Activated naive CD8-positive, alpha-beta T cell treated with anti-CD3 and anti-CD28 coated beads, Interleukin-2, amount 50 U/mL, for 24 hours (primary cell): ENCODE measurements at regions not wholly inside any gene's neighbourhood (a gene's known extent, or its start where the extent isn't known, plus 50 kb on each side); places are given as distances from the start of the nearest gene placed in this dataset.

Experiments used
- ATAC-seq: fragments of 150-1000 bp; cut with Tn5 transposase; one replicate; pipeline ENCODE4 v1.10.0; 2021
- DNase-seq: peaks from one replicate; pipeline ENCODE4 v3.0.0; 2021
- H3K27ac Mint-ChIP-seq: one replicate; pipeline ENCODE4 v1.8.0; 2021; ENCODE audit warnings: mild to moderate bottlenecking, mixed read lengths
- H3K27me3 Mint-ChIP-seq: one replicate; pipeline ENCODE4 v1.8.0; 2021; ENCODE audit warnings: mixed read lengths
- H3K36me3 Mint-ChIP-seq: one replicate; pipeline ENCODE4 v1.8.0; 2021; ENCODE audit warnings: low read depth, mixed read lengths
- H3K4me1 Mint-ChIP-seq: one replicate; pipeline ENCODE4 v1.8.0; 2021; ENCODE audit warnings: mixed read lengths
- H3K4me3 Mint-ChIP-seq: one replicate; pipeline ENCODE4 v1.8.0; 2021; ENCODE audit warnings: mild to moderate bottlenecking, moderate library complexity, mixed read lengths
- H3K9me3 Mint-ChIP-seq: one replicate; pipeline ENCODE4 v1.8.0; 2021; ENCODE audit warnings: mixed read lengths

DNA sequence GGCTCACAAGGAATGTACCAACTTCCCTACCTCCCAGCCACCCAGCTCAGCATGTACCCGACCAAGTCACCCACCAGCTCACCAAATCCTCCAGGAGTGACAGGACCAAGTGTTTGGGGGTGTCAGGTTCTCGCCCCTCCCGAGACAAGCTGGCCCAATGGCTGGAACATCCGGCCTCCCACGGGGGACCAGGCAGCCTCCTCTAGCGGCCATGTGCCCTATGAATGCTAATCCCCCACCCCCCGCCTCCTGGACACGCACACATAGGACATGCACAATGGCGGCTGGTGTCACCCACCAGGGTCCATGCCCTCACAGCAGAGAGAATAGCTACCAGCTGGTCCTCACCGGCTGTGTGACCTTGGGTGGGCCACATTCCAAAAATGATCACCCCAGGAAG lies 151.0 kb downstream of the MN1 start:
- DNase-seq = no peak
- Mint-ChIP-seq H3K36me3 (no peaks in the 10 kb centered on the region), H3K4me1 (no peaks in the 10 kb centered on the region), H3K27me3 (peaks cover 10% of the 10 kb centered on the region), H3K4me3 (no peak overlapping the region), H3K27ac (no peak overlapping the region), H3K9me3 (peaks cover 8% of the 10 kb centered on the region)
- ATAC-seq = no peak

DNA sequence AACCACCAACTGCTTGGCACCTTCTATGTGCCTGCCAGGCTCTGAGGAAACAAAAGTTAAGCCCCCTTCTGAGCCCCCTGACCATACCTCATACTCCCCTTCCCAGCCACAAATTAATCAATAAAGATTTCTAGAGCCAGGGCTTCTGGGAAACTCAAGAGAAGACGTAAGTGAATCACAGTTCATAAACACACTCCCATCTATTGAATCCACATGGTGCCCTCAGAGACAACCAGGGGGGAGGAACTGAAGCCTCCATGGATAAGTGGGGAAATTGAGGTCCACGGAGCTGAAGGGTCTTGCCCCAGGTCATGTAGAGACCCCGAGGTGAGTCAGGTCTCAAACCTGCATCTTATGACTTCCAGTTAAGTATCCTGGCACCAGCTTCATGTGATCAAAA lies 150.6 kb downstream of the MN1 start:
- Mint-ChIP-seq H3K36me3 (no peaks in the 10 kb centered on the region), H3K9me3 (peaks cover 12% of the 10 kb centered on the region), H3K27ac (no peak overlapping the region), H3K4me1 (no peaks in the 10 kb centered on the region), H3K4me3 (no peak overlapping the region), H3K27me3 (peaks cover 10% of the 10 kb centered on the region)
- ATAC-seq = no peak
- no peak for DNase-seq

GRCh38 chr22:27651486-27651885 lies 150.1 kb downstream of the MN1 start:
- Mint-ChIP-seq H3K27me3 (peaks cover 10% of the 10 kb centered on the region), H3K4me1 (no peaks in the 10 kb centered on the region), H3K4me3 (no peak overlapping the region), H3K27ac (no peak overlapping the region), H3K36me3 (no peaks in the 10 kb centered on the region), H3K9me3 (peaks cover 16% of the 10 kb centered on the region)
- DNase-seq = no peak
- no peak for ATAC-seq

GRCh38 chr22:27654546-27655445 lies 146.8 kb downstream of the MN1 start:
- Mint-ChIP-seq H3K27me3 (peaks cover 2% of the 10 kb centered on the region), H3K9me3 (peaks cover 21% of the 10 kb centered on the region), H3K27ac (no peak overlapping the region), H3K4me3 (no peak overlapping the region), H3K4me1 (no peaks in the 10 kb centered on the region), H3K36me3 (no peaks in the 10 kb centered on the region)
- no peak for DNase-seq
- no peak for ATAC-seq

- peaks cover 21% of the 10 kb centered on the region for H3K9me3 Mint-ChIP-seq
- H3K4me3 Mint-ChIP-seq = no peak overlapping the region
- no peak overlapping the region for H3K27ac Mint-ChIP-seq
- ATAC-seq (no peak), DNase-seq (no peak)
- no peaks in the 10 kb centered on the region for H3K36me3 Mint-ChIP-seq
- H3K27me3 Mint-ChIP-seq = peaks cover 2% of the 10 kb centered on the region
- H3K4me1 Mint-ChIP-seq = no peaks in the 10 kb centered on the region
These were observed 145.9 kb downstream of the MN1 start for GRCh38 chr22:27655582-27656185.

- H3K4me3 Mint-ChIP-seq = no peak overlapping the region
- no peaks in the 10 kb centered on the region for H3K36me3 Mint-ChIP-seq
- ATAC-seq (no peak), DNase-seq (no peak)
- H3K9me3 Mint-ChIP-seq = peaks cover 21% of the 10 kb centered on the region
- H3K27me3 Mint-ChIP-seq = no peaks in the 10 kb centered on the region
- no peak overlapping the region for H3K27ac Mint-ChIP-seq
- H3K4me1 Mint-ChIP-seq = no peaks in the 10 kb centered on the region
These were observed 144.6 kb downstream of the MN1 start for GRCh38 chr22:27656970-27657369.

DNA sequence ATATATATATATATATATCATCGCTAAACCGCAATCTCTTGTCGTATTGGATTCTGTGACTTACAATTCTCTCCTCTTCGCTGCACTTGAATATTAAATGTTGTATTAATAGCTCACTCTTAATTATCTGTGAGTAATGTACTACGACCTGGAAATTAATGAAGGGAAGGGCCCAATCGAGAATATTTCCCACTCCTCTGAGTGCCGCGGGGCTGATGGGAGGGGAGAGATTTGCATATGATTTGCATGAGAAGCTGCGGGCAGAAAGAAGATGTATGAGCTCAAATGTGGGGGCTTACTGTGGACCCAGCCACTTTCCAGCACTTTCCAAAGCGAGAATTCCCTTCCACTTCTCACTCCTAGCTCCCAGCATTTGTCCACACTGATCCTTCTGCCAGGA lies 141.2 kb downstream of the MN1 start:
- no peaks in the 10 kb centered on the region for H3K36me3 Mint-ChIP-seq
- no peak for ATAC-seq
- H3K4me3 Mint-ChIP-seq = no peak overlapping the region
- no peak for DNase-seq
- H3K4me1 Mint-ChIP-seq = no peaks in the 10 kb centered on the region
- no peak overlapping the region for H3K27ac Mint-ChIP-seq
- H3K9me3 Mint-ChIP-seq = peaks cover 16% of the 10 kb centered on the region
- H3K27me3 Mint-ChIP-seq = no peaks in the 10 kb centered on the region

GRCh38 chr22:27662359-27663301 lies 138.9 kb downstream of the MN1 start:
- DNase-seq = no peak
- Mint-ChIP-seq H3K36me3 (no peaks in the 10 kb centered on the region), H3K4me3 (no peak overlapping the region), H3K4me1 (no peaks in the 10 kb centered on the region), H3K27ac (no peak overlapping the region), H3K27me3 (no peaks in the 10 kb centered on the region), H3K9me3 (peaks cover 4% of the 10 kb centered on the region)
- no peak for ATAC-seq

GRCh38 chr22:27663812-27664211 lies 137.7 kb downstream of the MN1 start:
- peaks cover 1% of the 10 kb centered on the region for H3K27me3 Mint-ChIP-seq
- H3K36me3 Mint-ChIP-seq = no peaks in the 10 kb centered on the region
- H3K4me3 Mint-ChIP-seq = no peak overlapping the region
- H3K4me1 Mint-ChIP-seq = no peaks in the 10 kb centered on the region
- no peak for ATAC-seq
- DNase-seq = no peak
- H3K9me3 Mint-ChIP-seq = peaks cover 4% of the 10 kb centered on the region
- H3K27ac Mint-ChIP-seq = no peak overlapping the region

- ATAC-seq = no peak
- Mint-ChIP-seq H3K27ac (no peak overlapping the region), H3K4me3 (no peak overlapping the region), H3K9me3 (peaks cover 4% of the 10 kb centered on the region), H3K4me1 (no peaks in the 10 kb centered on the region), H3K36me3 (no peaks in the 10 kb centered on the region), H3K27me3 (peaks cover 18% of the 10 kb centered on the region)
- no peak for DNase-seq
These were observed 135.1 kb downstream of the MN1 start for GRCh38 chr22:27666272-27666997.

GRCh38 chr22:27667121-27667843 lies 134.3 kb downstream of the MN1 start:
- DNase-seq = no peak
- Mint-ChIP-seq H3K4me3 (no peak overlapping the region), H3K4me1 (no peaks in the 10 kb centered on the region), H3K27me3 (peaks cover 19% of the 10 kb centered on the region), H3K9me3 (peaks cover 4% of the 10 kb centered on the region), H3K27ac (no peak overlapping the region), H3K36me3 (no peaks in the 10 kb centered on the region)
- ATAC-seq = no peak

- ATAC-seq (no peak), DNase-seq (no peak)
- H3K4me1 Mint-ChIP-seq = no peaks in the 10 kb centered on the region
- H3K9me3 Mint-ChIP-seq = peaks cover 4% of the 10 kb centered on the region
- H3K4me3 Mint-ChIP-seq = no peak overlapping the region
- H3K27me3 Mint-ChIP-seq = peaks cover 21% of the 10 kb centered on the region
- H3K36me3 Mint-ChIP-seq = no peaks in the 10 kb centered on the region
- H3K27ac Mint-ChIP-seq = no peak overlapping the region
These were observed 132.4 kb downstream of the MN1 start for GRCh38 chr22:27668828-27669797.
